Uterus (tissue), 3 donors: ENCODE measurements at regions not wholly inside any gene's neighbourhood (a gene's known extent, or its start where the extent isn't known, plus 50 kb on each side); places are given as distances from the start of the nearest gene placed in this dataset.

Experiments used
- DNase-seq, 2 donors: peaks; one replicate each; pipeline ENCODE4 v3.0.0-alpha.2; 2019 to 2020
- H3K27ac ChIP-seq, 2 donors: fragments of 200-600 bp; sonication (generic); 1 replicate in 1 of 2; 2 replicates in 1 of 2; pipeline ENCODE4 v1.5.1; 2016 to 2018
- H3K27me3 ChIP-seq, 2 donors: fragments of 200-600 bp; sonication (generic); one replicate each; pipeline ENCODE4 v1.5.1; 2018 to 2019; ENCODE audit warnings: control low read depth in 1 of 2
- H3K36me3 ChIP-seq, 2 donors: fragments of 200-600 bp; sonication (generic); one replicate each; pipeline ENCODE4 v1.5.1; 2019; ENCODE audit warnings: control low read depth in 1 of 2
- H3K4me1 ChIP-seq, 2 donors: fragments of 200-600 bp; sonication (generic); one replicate each; pipeline ENCODE4 v1.5.1; 2018 to 2019; ENCODE audit warnings: control low read depth in 1 of 2
- H3K4me3 ChIP-seq, 2 donors: fragments of 200-600 bp; sonication (generic); 1 replicate in 1 of 2; 2 replicates in 1 of 2; pipeline ENCODE4 v1.5.1; 2018 to 2019; ENCODE audit warnings: mild to moderate bottlenecking in 1 of 2
- H3K9me3 ChIP-seq, 2 donors: fragments of 200-600 bp; sonication (generic); one replicate each; pipeline ENCODE4 v1.5.1; 2019; ENCODE audit warnings: control low read depth in 1 of 2
- POLR2A ChIP-seq, 2 donors: fragments of 450-650 bp; IDR thresholded peaks; one replicate each; pipeline ENCODE4 v1.6.1; 2016; ENCODE audit warnings: antibody characterized with exemption in 2 of 2, mild to moderate bottlenecking in 1 of 2, moderate library complexity in 1 of 2
- intact Hi-C: fragments of 100-400 bp; cut with DNase I; formaldehyde crosslinking; loops from one replicate; pipeline ENCODE4 v1.15.1; 2023; ENCODE audit warnings: low total_unique reads
- TF ChIP-seq, protein P1 (sequence below), 4 experiments: fragments of 200-600 bp in 2 of 4; fragments of 450-650 bp in 2 of 4; sonication (generic) in 2 of 4; IDR thresholded peaks; one replicate each; pipeline ENCODE4 v1.5.1; 2016 to 2019; ENCODE audit warnings: antibody characterized with exemption in 4 of 4, mild to moderate bottlenecking in 2 of 4, moderate library complexity in 1 of 4
- donor health status: DM: yes; HTN: yes; CAD: no.

DNA sequence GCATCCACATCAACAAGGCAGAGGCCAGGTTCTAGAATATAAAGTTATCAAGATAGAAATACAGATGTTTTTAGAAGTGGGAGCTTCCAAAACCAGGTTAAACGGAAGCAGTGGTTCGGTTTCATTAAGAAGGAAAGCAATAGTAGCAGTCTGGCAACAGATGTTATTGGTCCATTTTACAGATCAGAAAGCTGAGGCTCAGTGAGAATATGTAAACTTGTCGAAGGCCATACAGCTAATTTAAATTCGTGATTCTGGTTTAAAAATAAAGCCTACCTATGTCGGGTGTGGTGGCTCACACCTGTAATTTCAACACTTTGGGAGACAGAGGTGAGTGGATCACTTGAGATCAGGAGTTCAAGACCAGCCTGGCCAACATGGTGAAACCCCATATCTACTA, 160.6 kb downstream of the ARRDC3 start:
- H3K27ac ChIP-seq, result no peak overlapping the region
- DNase-seq, result no peak
- H3K9me3 ChIP-seq, result no peaks in the 10 kb centered on the region
- no peaks in the 10 kb centered on the region for H3K36me3 ChIP-seq
- no peaks in the 10 kb centered on the region for H3K4me1 ChIP-seq
- intact Hi-C loops, result no loop called here
- TF ChIP-seq, protein P1, sequence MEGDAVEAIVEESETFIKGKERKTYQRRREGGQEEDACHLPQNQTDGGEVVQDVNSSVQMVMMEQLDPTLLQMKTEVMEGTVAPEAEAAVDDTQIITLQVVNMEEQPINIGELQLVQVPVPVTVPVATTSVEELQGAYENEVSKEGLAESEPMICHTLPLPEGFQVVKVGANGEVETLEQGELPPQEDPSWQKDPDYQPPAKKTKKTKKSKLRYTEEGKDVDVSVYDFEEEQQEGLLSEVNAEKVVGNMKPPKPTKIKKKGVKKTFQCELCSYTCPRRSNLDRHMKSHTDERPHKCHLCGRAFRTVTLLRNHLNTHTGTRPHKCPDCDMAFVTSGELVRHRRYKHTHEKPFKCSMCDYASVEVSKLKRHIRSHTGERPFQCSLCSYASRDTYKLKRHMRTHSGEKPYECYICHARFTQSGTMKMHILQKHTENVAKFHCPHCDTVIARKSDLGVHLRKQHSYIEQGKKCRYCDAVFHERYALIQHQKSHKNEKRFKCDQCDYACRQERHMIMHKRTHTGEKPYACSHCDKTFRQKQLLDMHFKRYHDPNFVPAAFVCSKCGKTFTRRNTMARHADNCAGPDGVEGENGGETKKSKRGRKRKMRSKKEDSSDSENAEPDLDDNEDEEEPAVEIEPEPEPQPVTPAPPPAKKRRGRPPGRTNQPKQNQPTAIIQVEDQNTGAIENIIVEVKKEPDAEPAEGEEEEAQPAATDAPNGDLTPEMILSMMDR (IDR thresholded peaks at IDR 0.05), result no peak
- no peak for TF ChIP-seq POLR2A (IDR thresholded peaks at IDR 0.05)
- no peak overlapping the region for H3K4me3 ChIP-seq
- H3K27me3 ChIP-seq, result no peaks in the 10 kb centered on the region

DNA sequence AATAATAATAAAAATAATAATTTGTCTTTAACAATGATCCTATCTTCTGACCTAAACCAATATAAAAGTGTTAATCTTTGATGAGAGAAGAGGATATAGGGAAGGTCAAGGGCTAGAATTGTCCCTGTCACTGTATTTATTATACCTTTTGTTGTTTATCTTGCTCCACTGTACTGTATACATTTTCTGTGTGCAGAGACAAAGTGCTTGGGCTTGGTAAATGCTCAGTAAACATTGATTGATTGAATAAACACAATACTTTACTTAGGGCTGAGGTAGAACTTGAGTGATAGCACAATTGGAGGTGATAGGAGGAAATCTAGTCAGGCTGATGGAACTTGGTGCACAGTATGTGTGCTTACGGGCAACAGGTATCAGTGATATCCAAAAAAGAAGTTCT, 161.2 kb downstream of the ARRDC3 start:
- Histone ChIP-seq H3K36me3 (no peaks in the 10 kb centered on the region), H3K27me3 (no peaks in the 10 kb centered on the region), H3K27ac (no peak overlapping the region), H3K4me3 (no peak overlapping the region), H3K9me3 (no peaks in the 10 kb centered on the region), H3K4me1 (no peaks in the 10 kb centered on the region)
- intact Hi-C loops, result no loop called here
- no peak for DNase-seq
- no peak for TF ChIP-seq POLR2A (IDR thresholded peaks at IDR 0.05)
- TF ChIP-seq, protein P1 (IDR thresholded peaks at IDR 0.05), result no peak

DNA sequence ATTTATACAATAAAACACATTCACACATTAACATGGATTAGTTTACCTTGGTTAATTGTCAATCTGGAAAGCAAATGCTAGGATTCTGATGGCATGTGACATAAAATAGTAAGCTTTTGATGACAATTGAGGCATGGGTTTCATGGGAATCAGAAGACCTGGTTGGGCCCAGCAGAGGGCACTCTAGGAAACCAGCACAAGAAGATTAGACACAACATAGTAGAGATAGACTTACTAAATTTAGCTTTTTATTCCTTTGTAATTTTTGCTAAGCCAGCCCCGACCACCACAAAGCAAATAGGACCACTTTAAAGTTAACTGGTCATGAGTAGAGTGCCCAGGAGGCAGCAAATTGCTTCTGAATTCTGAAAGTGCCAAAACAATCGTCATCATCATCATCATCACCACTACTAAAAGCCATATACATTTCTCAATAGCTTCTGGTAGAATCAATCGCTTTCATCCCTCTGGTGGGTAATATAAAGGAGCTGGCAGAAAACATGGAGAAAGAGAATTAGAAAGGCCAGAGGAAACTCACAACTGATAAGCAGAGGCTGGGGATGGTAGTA, 163.2 kb downstream of the ARRDC3 start:
- no peak overlapping the region for H3K27ac ChIP-seq
- no peaks in the 10 kb centered on the region for H3K36me3 ChIP-seq
- H3K4me3 ChIP-seq, result no peak overlapping the region
- TF ChIP-seq POLR2A (IDR thresholded peaks at IDR 0.05), result no peak
- TF ChIP-seq, protein P1 (IDR thresholded peaks at IDR 0.05), result no peak
- intact Hi-C loops, result no loop called here
- H3K4me1 ChIP-seq, result no peaks in the 10 kb centered on the region
- H3K9me3 ChIP-seq, result no peaks in the 10 kb centered on the region
- DNase-seq, result no peak
- no peaks in the 10 kb centered on the region for H3K27me3 ChIP-seq

DNA sequence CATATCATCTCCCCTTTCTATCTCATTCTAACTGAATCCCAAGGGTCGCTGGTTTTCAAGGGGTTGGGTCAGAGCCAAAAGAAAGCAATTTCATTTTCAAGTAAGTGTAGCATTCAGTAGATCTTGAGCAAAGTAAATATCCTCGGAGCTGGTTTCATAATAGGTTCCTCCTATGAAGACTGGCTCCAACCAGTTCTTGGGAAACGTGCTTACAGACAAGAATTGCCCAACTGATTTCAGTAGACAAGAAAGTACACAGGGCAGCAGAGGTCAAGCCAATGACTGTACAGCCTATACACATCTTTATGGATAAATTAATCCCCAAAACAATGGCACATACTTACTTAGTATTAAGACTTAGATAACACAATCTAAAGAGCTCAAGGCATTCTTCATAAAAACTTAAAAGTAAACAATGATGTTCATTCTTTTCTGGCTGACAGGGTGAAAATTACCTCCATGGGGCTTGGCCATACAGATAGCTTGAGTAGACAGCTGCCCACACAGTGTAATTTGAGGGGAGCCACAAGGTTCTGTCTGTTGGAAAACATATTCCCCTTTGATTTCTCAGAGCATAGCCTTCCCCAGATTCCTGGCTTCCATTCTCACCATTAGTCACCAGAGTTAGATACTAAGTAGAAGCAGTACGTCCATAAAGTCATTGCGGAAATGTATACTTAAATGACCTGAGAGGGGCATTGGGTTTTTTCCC, 163.9 kb downstream of the ARRDC3 start:
- no peak for TF ChIP-seq POLR2A (IDR thresholded peaks at IDR 0.05)
- TF ChIP-seq, protein P1 (IDR thresholded peaks at IDR 0.05), result no peak
- Histone ChIP-seq H3K4me3 (no peak overlapping the region), H3K4me1 (no peaks in the 10 kb centered on the region), H3K36me3 (no peaks in the 10 kb centered on the region), H3K27ac (no peak overlapping the region), H3K27me3 (no peaks in the 10 kb centered on the region), H3K9me3 (no peaks in the 10 kb centered on the region)
- intact Hi-C loops, result no loop called here
- peak in 1 of 2 donors; percentile 27 for DNase-seq

DNA sequence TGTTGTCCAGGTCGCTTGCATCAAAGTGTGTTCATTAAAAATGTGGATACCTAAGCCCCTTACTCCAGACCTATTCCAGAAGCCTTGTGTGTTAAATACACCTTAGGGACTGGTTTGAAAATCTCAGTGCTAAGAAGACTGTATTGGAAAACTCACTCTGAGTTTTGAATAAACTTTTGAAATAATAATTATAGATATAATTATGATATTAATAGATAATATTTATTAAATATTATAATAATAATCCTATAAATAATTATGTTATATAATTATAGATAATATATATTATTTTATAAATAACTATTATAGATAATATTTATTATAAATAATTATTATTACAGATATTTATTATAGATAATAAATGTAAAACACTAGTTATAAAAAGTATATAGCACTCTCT, 165.3 kb downstream of the ARRDC3 start:
- H3K27ac ChIP-seq, result no peak overlapping the region
- no peaks in the 10 kb centered on the region for H3K4me1 ChIP-seq
- no peaks in the 10 kb centered on the region for H3K36me3 ChIP-seq
- TF ChIP-seq POLR2A (IDR thresholded peaks at IDR 0.05), result no peak
- TF ChIP-seq, protein P1 (IDR thresholded peaks at IDR 0.05), result no peak
- H3K9me3 ChIP-seq, result no peaks in the 10 kb centered on the region
- H3K4me3 ChIP-seq, result no peak overlapping the region
- intact Hi-C loops, result no loop called here
- no peaks in the 10 kb centered on the region for H3K27me3 ChIP-seq
- no peak for DNase-seq
